Tibial nerve (tissue), 4 donors: ENCODE measurements at regions not wholly inside any gene's neighbourhood (a gene's known extent, or its start where the extent isn't known, plus 50 kb on each side); places are given as distances from the start of the nearest gene placed in this dataset.

Experiments
- DNase-seq, 2 donors: peaks; one replicate each; pipeline ENCODE4 v3.0.0-alpha.2; 2019; ENCODE audit warnings: low spot score in 2 of 2
- H3K27ac ChIP-seq, 4 donors: fragments of 200-600 bp; sonication (generic) in 3 of 4; one replicate each; pipeline ENCODE4 v1.5.1; 2017 to 2019; ENCODE audit warnings: mild to moderate bottlenecking in 1 of 4
- H3K27me3 ChIP-seq, 2 donors: fragments of 200-600 bp; sonication (generic) in 1 of 2; one replicate each; pipeline versions ENCODE4 v1.5.1 to v1.6.0; 2017 to 2019
- H3K36me3 ChIP-seq, 3 donors: fragments of 200-600 bp; sonication (generic); one replicate each; pipeline ENCODE4 v1.5.1; 2018 to 2019
- H3K4me1 ChIP-seq, 4 donors: fragments of 200-600 bp; sonication (generic) in 3 of 4; one replicate each; pipeline ENCODE4 v1.5.1; 2017 to 2019
- H3K4me3 ChIP-seq, 4 donors: fragments of 200-600 bp; sonication (generic) in 3 of 4; one replicate each; pipeline ENCODE4 v1.5.1; 2017 to 2019; ENCODE audit warnings: mild to moderate bottlenecking in 1 of 4, moderate library complexity in 1 of 4
- H3K9me3 ChIP-seq, 4 donors: fragments of 200-600 bp; sonication (generic) in 3 of 4; one replicate each; pipeline ENCODE4 v1.5.1; 2017 to 2019
- CTCF ChIP-seq, 5 experiments: fragments of 200-600 bp in 3 of 5; fragments of 450-650 bp in 2 of 5; sonication (generic) in 3 of 5; IDR thresholded peaks; one replicate each; pipeline ENCODE4 v1.5.1; 2016 to 2019; ENCODE audit warnings: antibody characterized with exemption in 5 of 5, mild to moderate bottlenecking in 3 of 5, moderate library complexity in 2 of 5
- EP300 ChIP-seq, 2 donors: sonication (generic); formaldehyde crosslinking; IDR thresholded peaks; one replicate each; pipeline ENCODE4 v1.6.1; 2017; ENCODE audit warnings: antibody characterized with exemption in 2 of 2, mild to moderate bottlenecking in 1 of 2
- POLR2A ChIP-seq, 2 donors: fragments of 450-650 bp; IDR thresholded peaks; one replicate each; pipeline ENCODE4 v1.6.1; 2017; ENCODE audit warnings: antibody characterized with exemption in 2 of 2, mild to moderate bottlenecking in 2 of 2, moderate library complexity in 2 of 2
- WGBS, 2 donors: methylation state at CpG; one replicate each; pipeline ENCODE4 v1.1.5; 2018; 5-methylcytosine and 5-hydroxymethylcytosine counted together

DNA sequence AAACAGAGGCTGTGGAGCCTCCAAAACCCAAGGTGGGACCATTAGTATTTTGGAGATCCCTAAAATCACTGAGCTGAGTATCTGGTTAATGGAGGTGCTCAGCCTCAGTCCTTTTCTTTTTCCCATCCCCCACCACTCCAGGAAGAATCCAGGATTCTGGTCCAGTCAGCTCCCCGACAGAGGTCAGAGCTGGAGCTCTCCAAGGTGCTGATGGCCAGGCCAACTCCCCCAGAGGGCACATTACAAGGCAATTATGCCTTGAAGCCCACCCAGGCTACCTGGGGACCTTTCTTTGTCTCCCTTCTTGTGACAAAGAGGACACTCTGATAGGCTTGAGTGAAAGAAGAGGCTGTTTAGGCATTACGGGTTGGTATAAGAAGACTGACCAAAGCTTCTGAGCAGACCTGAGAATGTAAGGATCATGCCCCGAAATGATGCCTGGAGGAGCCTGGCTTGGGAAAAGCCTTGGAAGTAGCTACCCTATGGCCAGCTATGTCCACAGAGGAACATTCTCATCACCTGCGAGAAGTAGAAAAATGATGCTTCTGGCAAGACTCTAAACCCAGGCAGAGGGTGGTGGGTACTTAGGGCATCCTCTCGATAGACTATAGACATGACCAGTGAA is 102.5 kb upstream of the LDAH start:
- TF ChIP-seq POLR2A (IDR thresholded peaks at IDR 0.05) (no peak), CTCF (IDR thresholded peaks at IDR 0.05) (no peak), EP300 (IDR thresholded peaks at IDR 0.05) (no peak)

DNA sequence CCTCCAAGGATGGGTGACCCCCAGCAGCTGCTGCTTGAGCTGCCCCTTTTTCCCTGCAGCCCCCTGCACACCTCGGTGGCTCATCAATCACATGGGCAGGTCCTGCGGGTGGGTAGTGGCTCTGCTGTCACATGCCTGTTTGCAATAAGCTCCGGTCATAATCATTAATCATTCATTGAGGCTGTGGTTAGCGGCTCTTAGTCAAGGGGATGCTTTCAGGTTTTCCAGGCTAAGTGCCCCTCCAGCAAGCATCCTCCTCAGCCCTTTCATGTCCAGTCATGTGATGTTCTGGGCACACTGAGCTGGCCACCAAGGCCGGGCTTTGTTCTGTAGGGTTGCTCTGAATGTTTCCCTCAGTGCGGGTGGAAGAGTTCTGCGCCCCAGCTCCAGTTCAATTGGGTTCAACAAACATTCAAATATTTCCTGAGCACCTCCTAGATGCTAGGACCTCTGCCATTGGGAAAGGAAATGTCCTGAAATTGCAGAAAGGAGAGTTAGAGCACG is 96.4 kb upstream of the LDAH start:
- H3K27me3 ChIP-seq: no peaks in the 10 kb centered on the region
- WGBS, 2 donors: 64 to 75% methylated on average over 7 to 8 of the region's 8 CpGs
- no peak for DNase-seq
- no peak overlapping the region for H3K4me3 ChIP-seq
- H3K36me3 ChIP-seq: no peaks in the 10 kb centered on the region
- H3K9me3 ChIP-seq: no peaks in the 10 kb centered on the region
- TF ChIP-seq CTCF (IDR thresholded peaks at IDR 0.05): no peak
- no peak for TF ChIP-seq POLR2A (IDR thresholded peaks at IDR 0.05)
- no peak overlapping the region for H3K27ac ChIP-seq
- peaks cover 0 to 13% (median 0%) of the 10 kb centered on the region in 4 donors for H3K4me1 ChIP-seq

More for the DNA sequence above, 102.5 kb upstream of the LDAH start:
- no peak for DNase-seq
- Histone ChIP-seq H3K27ac (no peak overlapping the region), H3K9me3 (peaks cover 0 to 9% (median 0%) of the 10 kb centered on the region in 4 donors), H3K36me3 (no peaks in the 10 kb centered on the region), H3K4me1 (no peaks in the 10 kb centered on the region), H3K4me3 (no peak overlapping the region), H3K27me3 (no peaks in the 10 kb centered on the region)
- 74 to 75% methylated on average over 5 of the region's 5 CpGs for WGBS, 2 donors

GRCh38 chr2:20917719-20918572 is 95.0 kb upstream of the LDAH start:
- TF ChIP-seq EP300 (IDR thresholded peaks at IDR 0.05): no peak
- no peak for TF ChIP-seq CTCF (IDR thresholded peaks at IDR 0.05)
- no peak for TF ChIP-seq POLR2A (IDR thresholded peaks at IDR 0.05)
- WGBS, 2 donors: 50 to 52% methylated on average over 11 of the region's 11 CpGs
- H3K36me3 ChIP-seq: no peaks in the 10 kb centered on the region
- no peak overlapping the region for H3K4me3 ChIP-seq
- peaks cover 0 to 13% (median 0%) of the 10 kb centered on the region in 4 donors for H3K4me1 ChIP-seq
- no peak for DNase-seq
- H3K27ac ChIP-seq: peak overlapping the region in 2 of 4 donors; percentile 46 to 75
- no peaks in the 10 kb centered on the region for H3K9me3 ChIP-seq
- H3K27me3 ChIP-seq: peaks cover 0 to 3% of the 10 kb centered on the region in 2 donors

DNA sequence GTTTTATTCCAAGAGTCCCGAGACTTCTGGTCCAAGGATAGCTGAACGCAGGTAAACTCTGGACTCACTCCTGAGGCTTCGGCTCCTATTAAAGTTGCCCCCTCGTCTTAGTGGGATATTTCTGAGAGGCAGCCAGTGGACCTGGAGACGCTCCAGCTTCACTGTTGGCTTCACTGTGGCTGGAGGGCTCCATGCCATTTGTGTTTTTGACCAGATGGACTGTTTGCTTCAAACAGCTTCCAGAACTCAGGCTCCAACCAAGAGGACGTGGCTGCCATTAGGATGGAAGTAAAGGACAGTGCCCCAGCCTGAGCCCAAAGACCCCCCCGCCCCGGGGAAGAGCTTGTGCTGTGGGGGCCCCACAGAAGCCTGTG is 94.4 kb upstream of the LDAH start:
- Histone ChIP-seq H3K4me1 (peaks cover 0 to 13% (median 0%) of the 10 kb centered on the region in 4 donors), H3K4me3 (no peak overlapping the region), H3K9me3 (no peaks in the 10 kb centered on the region), H3K27ac (peak overlapping the region in 3 of 4 donors; percentile 26 to 75 (median 69)), H3K36me3 (no peaks in the 10 kb centered on the region), H3K27me3 (peaks cover 0 to 3% of the 10 kb centered on the region in 2 donors)
- no peak for DNase-seq
- TF ChIP-seq EP300 (IDR thresholded peaks at IDR 0.05) (no peak), POLR2A (IDR thresholded peaks at IDR 0.05) (no peak), CTCF (IDR thresholded peaks at IDR 0.05) (no peak)
- WGBS, 2 donors: 58 to 60% methylated on average over 8 of the region's 8 CpGs
